Breast epithelium (tissue), 4 donors: ENCODE measurements at regions not wholly inside any gene's neighbourhood (a gene's known extent, or its start where the extent isn't known, plus 50 kb on each side); places are given as distances from the start of the nearest gene placed in this dataset.

Experiments
- DNase-seq, 2 donors: peaks; one replicate each; pipeline ENCODE4 v3.0.0-alpha.2; 2019; ENCODE audit warnings: low spot score in 2 of 2
- H3K27ac ChIP-seq, 2 donors: fragments of 200-600 bp; sonication (generic) in 1 of 2; one replicate each; pipeline ENCODE4 v1.5.1; 2016 to 2019; ENCODE audit warnings: mild to moderate bottlenecking in 1 of 2
- H3K27me3 ChIP-seq, 2 donors: fragments of 200-600 bp; sonication (generic) in 1 of 2; one replicate each; pipeline versions ENCODE4 v1.5.1 to v1.6.0; 2017 to 2019; ENCODE audit warnings: control low read depth in 1 of 2, mild to moderate bottlenecking in 1 of 2
- H3K36me3 ChIP-seq: fragments of 200-600 bp; one replicate; pipeline ENCODE4 v1.5.1; 2019
- H3K4me1 ChIP-seq, 2 donors: fragments of 200-600 bp; sonication (generic); one replicate each; pipeline ENCODE4 v1.5.1; 2016 to 2019; ENCODE audit warnings: control low read depth in 1 of 2
- H3K4me3 ChIP-seq, 3 donors: fragments of 200-600 bp; sonication (generic); 1 replicate in 2 of 3; 2 replicates in 1 of 3; pipeline ENCODE4 v1.5.1; 2016 to 2019; ENCODE audit warnings: mild to moderate bottlenecking in 3 of 3, moderate library complexity in 2 of 3
- H3K9me3 ChIP-seq, 2 donors: fragments of 200-600 bp; sonication (generic) in 1 of 2; one replicate each; pipeline ENCODE4 v1.5.1; 2016 to 2019; ENCODE audit warnings: control low read depth in 1 of 2
- CTCF ChIP-seq, 3 donors: fragments of 450-650 bp; IDR thresholded peaks; one replicate each; pipeline ENCODE4 v1.5.1; 2016 to 2017; ENCODE audit warnings: antibody characterized with exemption in 3 of 3, mild to moderate bottlenecking in 3 of 3, moderate library complexity in 3 of 3
- POLR2A ChIP-seq: fragments of 450-650 bp; IDR thresholded peaks from one replicate; pipeline ENCODE4 v1.6.1; 2016; ENCODE audit warnings: antibody characterized with exemption, mild to moderate bottlenecking, moderate library complexity
- POLR2AphosphoS5 ChIP-seq, 3 donors: sonication (generic); formaldehyde crosslinking; IDR thresholded peaks; one replicate each; pipeline ENCODE4 v1.6.1; 2017; ENCODE audit warnings: antibody characterized with exemption in 3 of 3
- intact Hi-C: fragments of 100-400 bp; cut with DNase I; formaldehyde crosslinking; loops from one replicate; pipeline ENCODE4 v1.15.1; 2023; ENCODE audit warnings: low total_unique reads

DNA sequence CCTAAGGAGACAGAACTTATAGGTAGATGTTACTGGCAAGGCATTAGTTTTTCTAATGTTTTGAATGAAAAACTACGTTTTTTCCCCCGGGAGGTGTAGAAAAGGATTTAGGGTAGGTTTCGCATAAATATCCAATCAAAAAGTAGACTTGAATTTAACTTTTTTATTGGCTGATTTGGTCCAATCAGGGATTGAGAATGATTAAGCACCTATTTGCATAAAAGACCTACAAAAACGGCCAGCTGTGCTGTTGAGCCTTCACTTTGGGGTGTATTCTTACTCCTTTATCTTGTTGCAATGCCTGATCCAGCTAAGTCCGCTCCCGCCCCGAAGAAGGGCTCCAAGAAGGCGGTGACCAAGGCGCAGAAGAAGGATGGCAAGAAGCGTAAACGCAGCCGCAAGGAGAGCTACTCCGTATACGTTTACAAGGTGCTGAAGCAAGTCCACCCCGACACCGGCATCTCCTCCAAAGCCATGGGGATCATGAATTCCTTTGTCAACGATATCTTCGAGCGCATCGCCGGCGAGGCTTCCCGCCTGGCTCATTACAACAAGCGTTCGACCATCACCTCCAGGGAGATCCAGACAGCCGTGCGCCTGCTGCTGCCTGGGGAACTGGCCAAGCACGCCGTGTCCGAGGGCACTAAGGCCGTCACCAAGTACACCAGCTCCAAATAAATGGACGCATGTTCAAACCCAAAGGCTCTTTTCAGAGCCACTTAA lies 113.5 kb upstream of the BTN3A2 start:
- DNase-seq: peak in 1 of 2 donors; percentile 69
- TF ChIP-seq POLR2A (peak; percentile 76), POLR2AphosphoS5 (IDR thresholded peaks at IDR 0.05) (peak; percentile 47 to 86 (median 78)), CTCF (IDR thresholded peaks at IDR 0.05) (no peak)
- H3K4me3 ChIP-seq: peak overlapping the region; percentile 39 to 72 (median 61)
- peak overlapping the region; percentile 76 to 88 for H3K27ac ChIP-seq
- H3K4me1 ChIP-seq: no peaks in the 10 kb centered on the region
- peaks cover 0 to 4% of the 10 kb centered on the region in 2 donors for H3K27me3 ChIP-seq
- no peaks in the 10 kb centered on the region for H3K36me3 ChIP-seq
- H3K9me3 ChIP-seq: no peaks in the 10 kb centered on the region
- intact Hi-C loops: no loop called here

DNA sequence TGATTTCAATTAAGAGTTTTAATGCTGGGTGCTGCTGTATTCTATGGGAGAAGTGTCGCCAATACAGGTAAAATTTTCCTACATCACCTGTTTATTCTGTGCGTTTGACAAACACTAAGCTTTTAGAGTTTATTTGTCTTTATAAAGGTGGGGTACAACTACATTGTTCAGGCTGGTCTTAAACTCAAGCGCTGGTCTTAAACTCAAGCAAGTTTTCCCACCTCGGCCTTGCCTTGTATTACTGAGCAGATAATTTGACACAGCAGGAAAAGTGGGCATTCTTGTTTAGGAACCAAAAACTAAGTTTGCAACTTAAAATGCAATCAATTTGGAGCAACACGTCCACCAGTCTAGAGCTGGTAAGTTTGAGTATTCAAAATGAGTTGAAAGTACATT lies 112.9 kb upstream of the BTN3A2 start:
- no peaks in the 10 kb centered on the region for H3K36me3 ChIP-seq
- TF ChIP-seq POLR2A (no peak), CTCF (IDR thresholded peaks at IDR 0.05) (no peak), POLR2AphosphoS5 (IDR thresholded peaks at IDR 0.05) (no peak)
- intact Hi-C loops: no loop called here
- DNase-seq: no peak
- peaks cover 0 to 4% of the 10 kb centered on the region in 2 donors for H3K27me3 ChIP-seq
- H3K9me3 ChIP-seq: no peaks in the 10 kb centered on the region
- peak overlapping the region; percentile 76 to 88 for H3K27ac ChIP-seq
- H3K4me3 ChIP-seq: peak overlapping the region; percentile 39 to 72 (median 61)
- H3K4me1 ChIP-seq: no peaks in the 10 kb centered on the region

GRCh38 chr6:26254724-26255123 lies 110.3 kb upstream of the BTN3A2 start:
- DNase-seq: no peak
- Histone ChIP-seq H3K4me3 (no peak overlapping the region), H3K27ac (no peak overlapping the region), H3K27me3 (peaks cover 0 to 4% of the 10 kb centered on the region in 2 donors), H3K36me3 (no peaks in the 10 kb centered on the region), H3K9me3 (no peaks in the 10 kb centered on the region), H3K4me1 (no peaks in the 10 kb centered on the region)
- intact Hi-C loops: no loop called here
- no peak for TF ChIP-seq CTCF (IDR thresholded peaks at IDR 0.05)
- no peak for TF ChIP-seq POLR2A
- no peak for TF ChIP-seq POLR2AphosphoS5 (IDR thresholded peaks at IDR 0.05)

- no peak overlapping the region for H3K4me3 ChIP-seq
- H3K4me1 ChIP-seq: no peaks in the 10 kb centered on the region
- H3K27me3 ChIP-seq: no peaks in the 10 kb centered on the region
- no peak overlapping the region for H3K27ac ChIP-seq
- no peaks in the 10 kb centered on the region for H3K9me3 ChIP-seq
- intact Hi-C loops: no loop called here
- no peak for DNase-seq
- TF ChIP-seq CTCF (IDR thresholded peaks at IDR 0.05) (no peak), POLR2A (no peak), POLR2AphosphoS5 (IDR thresholded peaks at IDR 0.05) (no peak)
- no peaks in the 10 kb centered on the region for H3K36me3 ChIP-seq
Observed at GRCh38 chr6:26257272-26257671, 107.7 kb upstream of the BTN3A2 start.

GRCh38 chr6:26258212-26258977 lies 106.6 kb upstream of the BTN3A2 start:
- no peak overlapping the region for H3K27ac ChIP-seq
- H3K4me1 ChIP-seq: no peaks in the 10 kb centered on the region
- H3K27me3 ChIP-seq: no peaks in the 10 kb centered on the region
- H3K4me3 ChIP-seq: no peak overlapping the region
- TF ChIP-seq POLR2A: no peak
- TF ChIP-seq POLR2AphosphoS5 (IDR thresholded peaks at IDR 0.05): no peak
- no peaks in the 10 kb centered on the region for H3K36me3 ChIP-seq
- no peak for DNase-seq
- intact Hi-C loops: no loop called here
- no peaks in the 10 kb centered on the region for H3K9me3 ChIP-seq
